ENCODE measurements at regions not wholly inside any gene's neighbourhood (a gene's known extent, or its start where the extent isn't known, plus 50 kb on each side); places are given as distances from the start of the nearest gene placed in this dataset.

- TF ChIP-seq SNIP1 (IDR thresholded peaks at IDR 0.05; ENCODE audit: low read depth), result no peak
- TF ChIP-seq MAFG (tag; conservative IDR thresholded peaks at IDR 0.05), result no peak
- no peak for TF ChIP-seq XRCC3 (IDR thresholded peaks at IDR 0.05)
- TF ChIP-seq PYGO2 (tag; IDR thresholded peaks at IDR 0.05), result no peak
- no peak for TF ChIP-seq CCAR2 (IDR thresholded peaks at IDR 0.05; ENCODE audit: low read depth, low read length)
Observed at GRCh38 chr14:57139173-57139572, 129.5 kb downstream of the EXOC5 start (continued).

- no peak overlapping the region for H3K4me3 ChIP-seq
- no peak for TF ChIP-seq FOXM1 (IDR thresholded peaks at IDR 0.05; ENCODE audit: low read depth)
- no peak for TF ChIP-seq FOXM1 (CRISPR knock-in tag; IDR thresholded peaks at IDR 0.05; ENCODE audit: low read depth)
- no peak for TF ChIP-seq E2F6 (IDR thresholded peaks at IDR 0.05; ENCODE audit: borderline replicate concordance in 1 of 2, extremely low read depth in 1 of 2, insufficient read depth in 1 of 2, insufficient read length in 1 of 2, low read depth in 1 of 2, low read length in 1 of 2, poor library complexity in 1 of 2, severe bottlenecking in 1 of 2)
- TF ChIP-seq, protein P1, sequence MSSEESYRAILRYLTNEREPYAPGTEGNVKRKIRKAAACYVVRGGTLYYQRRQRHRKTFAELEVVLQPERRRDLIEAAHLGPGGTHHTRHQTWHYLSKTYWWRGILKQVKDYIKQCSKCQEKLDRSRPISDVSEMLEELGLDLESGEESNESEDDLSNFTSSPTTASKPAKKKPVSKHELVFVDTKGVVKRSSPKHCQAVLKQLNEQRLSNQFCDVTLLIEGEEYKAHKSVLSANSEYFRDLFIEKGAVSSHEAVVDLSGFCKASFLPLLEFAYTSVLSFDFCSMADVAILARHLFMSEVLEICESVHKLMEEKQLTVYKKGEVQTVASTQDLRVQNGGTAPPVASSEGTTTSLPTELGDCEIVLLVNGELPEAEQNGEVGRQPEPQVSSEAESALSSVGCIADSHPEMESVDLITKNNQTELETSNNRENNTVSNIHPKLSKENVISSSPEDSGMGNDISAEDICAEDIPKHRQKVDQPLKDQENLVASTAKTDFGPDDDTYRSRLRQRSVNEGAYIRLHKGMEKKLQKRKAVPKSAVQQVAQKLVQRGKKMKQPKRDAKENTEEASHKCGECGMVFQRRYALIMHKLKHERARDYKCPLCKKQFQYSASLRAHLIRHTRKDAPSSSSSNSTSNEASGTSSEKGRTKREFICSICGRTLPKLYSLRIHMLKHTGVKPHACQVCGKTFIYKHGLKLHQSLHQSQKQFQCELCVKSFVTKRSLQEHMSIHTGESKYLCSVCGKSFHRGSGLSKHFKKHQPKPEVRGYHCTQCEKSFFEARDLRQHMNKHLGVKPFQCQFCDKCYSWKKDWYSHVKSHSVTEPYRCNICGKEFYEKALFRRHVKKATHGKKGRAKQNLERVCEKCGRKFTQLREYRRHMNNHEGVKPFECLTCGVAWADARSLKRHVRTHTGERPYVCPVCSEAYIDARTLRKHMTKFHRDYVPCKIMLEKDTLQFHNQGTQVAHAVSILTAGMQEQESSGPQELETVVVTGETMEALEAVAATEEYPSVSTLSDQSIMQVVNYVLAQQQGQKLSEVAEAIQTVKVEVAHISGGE (CRISPR knock-in tag; IDR thresholded peaks at IDR 0.05), result no peak
- no peak for TF ChIP-seq ZBTB9 (CRISPR knock-in tag; IDR thresholded peaks at IDR 0.05)
- no peak for TF ChIP-seq ELF2 (CRISPR knock-in tag; IDR thresholded peaks at IDR 0.05)
- TF ChIP-seq GATAD2A (IDR thresholded peaks at IDR 0.05), result no peak
- no peak for TF ChIP-seq TAF9B (IDR thresholded peaks at IDR 0.05; ENCODE audit: partially characterized antibody)
- no peak for TF ChIP-seq TAF7 (tag; IDR thresholded peaks at IDR 0.05)
- TF ChIP-seq ZZZ3 (IDR thresholded peaks at IDR 0.05), result no peak
- no peak for TF ChIP-seq ZNF766 (CRISPR knock-in tag; conservative IDR thresholded peaks at IDR 0.05)
Observed at GRCh38 chr14:57136669-57137328, 131.9 kb downstream of the EXOC5 start.

More at GRCh38 chr14:57136669-57137328, 131.9 kb downstream of the EXOC5 start:
- no peak overlapping the region for H3K4me2 ChIP-seq (ENCODE audit: insufficient read depth, low read length)
- 2% methylated on average over 9 of the region's 10 CpGs for WGBS (ENCODE audit: insufficient coverage, low coverage, missing lambda C conversion rate)
- H3K79me2 ChIP-seq (ENCODE audit: control insufficient read depth, insufficient read depth, low read length), result no peaks in the 10 kb centered on the region
- H3K4me1 ChIP-seq (replicated peaks in 1 of 2; ENCODE audit: control insufficient read depth in 2 of 2, insufficient read depth in 2 of 2, low read length in 2 of 2), result no peaks in the 10 kb centered on the region
- DNase-seq (ENCODE audit: extremely low read depth in 1 of 4, low spot score in 3 of 4) (no peak), FAIRE-seq (no peak), ATAC-seq (no peak)
- BruUV-seq (replicated peaks), result no TSS peak
- H3K27me3 ChIP-seq (ENCODE audit: control insufficient read depth in 2 of 2, insufficient read depth in 2 of 2, low read length in 2 of 2), result peaks cover 0 to 2% of the 10 kb centered on the region in 2 experiments; a peak in 2 of 5 replicates
- no peaks in the 10 kb centered on the region for H3K36me3 ChIP-seq (ENCODE audit: control insufficient read depth, insufficient read depth, low read length)
- no peak overlapping the region for H2AFZ ChIP-seq (ENCODE audit: low read depth, low read length)
- POLR2A ChIA-PET, result interaction anchor here (0.6 kb wide), 1 partner anchor 44 kb away, joined by 3 read pairs; no protein-coding TSS in a partner anchor
- intact Hi-C loops (cut with micrococcal nuclease) (no loop called here), in situ Hi-C loops (cut with MboI) (no loop called here)
- no peaks in the 10 kb centered on the region for H4K20me1 ChIP-seq (replicated peaks; ENCODE audit: control insufficient read depth, insufficient read depth, low read length)
- CTCF ChIA-PET (ENCODE audit: low intra/inter-chr PET ratio), result no interaction called here
- no peaks in the 10 kb centered on the region for H3K9me3 ChIP-seq (replicated peaks; ENCODE audit: control insufficient read depth, insufficient read depth, low read depth, low read length)
- H3K9ac ChIP-seq (ENCODE audit: insufficient read depth in 1 of 2, low read depth in 2 of 2, low read length in 2 of 2), result no peak overlapping the region
- H3K9me1 ChIP-seq (ENCODE audit: control insufficient read depth, insufficient read depth, low read length), result no peaks in the 10 kb centered on the region
- no peak overlapping the region for H3K27ac ChIP-seq (ENCODE audit: extremely low read depth, low read depth, low read length)

Data from K562 (cell line).